Hepatic stellate cell (primary cell): ENCODE measurements at regions not wholly inside any gene's neighbourhood (a gene's known extent, or its start where the extent isn't known, plus 50 kb on each side); places are given as distances from the start of the nearest gene placed in this dataset.

Experiments
- DNase-seq: peaks from one replicate; pipeline ENCODE4 v3.0.0; 2011; ENCODE audit warnings: low spot score

DNA sequence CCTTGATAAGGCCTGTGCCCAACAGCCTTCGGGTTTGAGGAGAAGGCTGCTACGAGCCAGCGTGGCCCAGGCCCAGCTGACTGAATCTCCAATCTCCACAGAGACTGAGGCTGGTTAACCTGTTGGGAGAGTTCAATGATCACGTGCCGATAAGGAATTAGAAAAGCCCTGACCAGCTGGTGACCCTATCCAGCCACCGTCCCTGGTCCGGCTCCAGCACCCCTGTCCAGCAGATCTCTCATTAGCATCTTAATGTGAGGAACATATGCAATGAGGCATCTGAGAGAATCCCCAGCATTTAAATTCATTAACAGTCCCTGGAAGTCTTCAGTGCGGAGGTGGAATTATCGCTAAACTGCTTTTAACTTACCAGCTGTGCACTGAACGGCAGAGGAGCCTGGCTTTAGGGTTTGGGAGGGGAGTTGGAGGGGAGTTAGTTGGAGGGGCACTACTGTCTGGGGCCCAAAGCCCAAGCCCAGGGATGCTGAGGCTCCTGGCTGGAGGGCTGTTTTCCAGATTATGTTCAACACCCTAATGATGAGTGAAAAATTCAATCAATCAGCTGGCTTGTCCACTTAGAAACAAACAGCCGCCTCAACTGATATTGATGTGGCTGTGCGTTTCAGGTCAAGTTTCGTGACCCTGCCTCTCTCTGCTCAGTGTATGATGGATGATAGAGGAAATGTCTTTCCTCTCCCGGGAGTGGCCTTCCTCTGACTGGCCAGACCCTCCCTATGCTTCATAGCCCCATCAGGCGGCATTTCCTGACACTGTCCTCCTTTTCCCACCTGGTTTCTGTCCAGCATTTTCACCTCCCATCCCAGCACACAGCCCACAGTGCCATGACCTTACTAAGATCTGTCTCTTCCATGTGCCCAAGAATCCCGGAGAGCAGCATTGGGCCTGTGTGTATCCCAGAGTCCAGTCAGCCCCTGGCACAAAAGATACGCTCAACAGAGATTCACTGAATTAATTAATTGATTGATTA lies 184.5 kb downstream of the CCT6B start:
- no peak for DNase-seq

GRCh38 chr17:34773036-34773435 lies 188.2 kb downstream of the CCT6B start:
- DNase-seq, result no peak

DNA sequence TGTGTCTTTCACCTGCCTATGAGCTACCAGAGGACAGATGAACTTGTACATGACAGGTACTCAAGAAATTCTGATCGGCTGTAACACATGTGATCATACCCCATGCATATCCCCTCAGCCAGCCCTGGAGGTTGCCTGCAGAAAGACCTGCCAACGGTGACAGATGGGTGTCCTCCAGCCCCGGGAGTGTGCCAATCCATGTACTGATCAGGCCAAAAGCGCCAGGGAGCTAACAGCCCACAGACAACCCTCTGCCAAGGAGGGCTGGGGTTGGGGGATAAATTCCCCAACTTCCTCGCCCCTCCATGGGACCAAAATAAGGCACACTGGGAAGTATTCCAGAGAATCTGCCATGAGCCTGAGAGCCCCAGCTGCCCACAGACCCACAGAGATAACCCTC lies 189.4 kb downstream of the CCT6B start:
- DNase-seq, result no peak

GRCh38 chr17:34770586-34770985 lies 190.7 kb downstream of the CCT6B start:
- DNase-seq, result no peak

GRCh38 chr17:34769899-34770298 lies 190.5 kb downstream of the TMEM132E start:
- DNase-seq, result no peak

DNA sequence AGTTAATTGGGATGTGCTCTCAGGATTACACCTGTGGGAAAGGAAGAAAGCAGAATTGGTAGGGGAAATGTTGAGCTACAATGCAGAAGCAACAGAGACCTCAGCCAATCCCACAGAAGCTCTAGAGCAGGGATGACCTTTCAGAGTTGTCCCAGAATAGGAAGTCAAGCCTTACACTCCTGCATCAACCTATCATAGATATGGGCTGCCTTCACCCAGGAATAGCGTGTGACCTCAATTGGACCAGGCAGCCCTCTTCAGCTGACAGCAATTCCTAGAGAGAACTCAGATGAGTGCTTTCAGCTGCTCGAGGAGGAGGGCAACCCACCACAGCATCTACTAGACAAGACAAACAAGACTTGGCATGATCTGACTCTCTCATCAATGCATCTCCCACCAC lies 189.7 kb downstream of the TMEM132E start:
- no peak for DNase-seq

- no peak for DNase-seq
Observed at GRCh38 chr17:34765291-34765690, 185.9 kb downstream of the TMEM132E start.

- no peak for DNase-seq
Observed at GRCh38 chr17:34764716-34765115, 185.3 kb downstream of the TMEM132E start.

DNA sequence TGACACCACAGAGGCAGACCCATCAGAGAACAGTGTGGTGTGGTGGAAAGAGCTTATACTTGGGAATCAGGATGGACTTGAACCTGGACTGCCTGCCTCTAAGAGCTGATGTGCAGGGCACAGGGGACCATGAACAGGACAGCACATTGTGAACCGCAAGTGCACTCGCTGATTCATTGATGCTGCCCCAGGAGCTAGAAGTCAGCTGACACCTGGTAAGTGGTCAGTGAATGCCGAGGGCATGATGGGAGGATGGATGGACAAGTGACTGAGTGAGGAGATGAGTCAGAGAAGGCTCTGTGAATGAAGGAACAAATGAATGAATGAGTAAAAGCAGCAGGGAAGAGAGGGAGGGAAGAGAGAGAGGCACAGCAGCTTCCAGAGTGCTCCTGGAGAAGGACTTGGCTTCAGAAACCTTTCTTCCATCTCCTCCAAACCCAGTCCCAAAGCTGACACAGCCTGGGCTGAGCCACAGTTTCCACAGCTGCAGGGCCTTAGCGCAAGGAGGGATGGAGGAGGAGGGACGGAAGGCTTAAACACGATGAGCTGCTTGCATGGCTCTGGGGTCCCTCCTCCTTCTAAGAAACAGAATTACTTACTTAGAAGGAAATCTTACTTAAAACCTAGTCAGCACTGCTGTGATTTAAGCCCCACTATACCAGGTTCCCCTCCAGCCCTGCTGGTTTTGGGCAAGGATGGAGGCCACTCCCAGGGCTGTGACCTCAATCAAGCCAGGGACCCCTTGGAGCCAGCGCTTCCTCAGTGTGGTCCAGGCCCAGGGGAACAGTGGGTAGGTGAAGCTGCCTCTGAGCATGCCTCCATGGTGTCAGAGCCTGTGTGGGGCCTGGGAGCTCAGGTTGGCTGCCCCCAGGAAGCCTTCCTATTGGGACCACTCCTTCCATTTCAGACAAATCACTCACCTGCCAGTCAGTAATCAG lies 184.6 kb downstream of the TMEM132E start:
- DNase-seq, result no peak

DNA sequence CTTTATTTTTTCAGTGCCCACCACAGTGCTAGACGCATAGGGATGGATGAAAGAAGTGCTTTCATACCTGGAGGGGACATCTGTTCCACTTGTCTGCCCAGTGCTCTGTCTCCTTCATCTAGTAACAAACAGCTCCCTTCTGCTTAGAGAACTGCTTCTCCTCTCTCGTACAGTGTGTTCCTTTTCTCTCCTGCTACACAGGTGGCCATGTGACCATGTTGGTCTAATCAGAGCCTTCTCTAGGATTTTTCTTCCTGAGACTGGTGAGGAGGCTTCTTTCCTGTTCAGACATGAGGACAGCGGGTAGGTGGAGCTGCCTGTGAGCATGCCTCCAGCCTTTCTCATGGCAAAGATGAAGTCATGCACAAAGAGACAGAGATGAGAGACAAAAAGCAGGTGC lies 182.7 kb downstream of the TMEM132E start:
- no peak for DNase-seq

- DNase-seq, result no peak
Observed at GRCh38 chr17:34761646-34762045, 182.3 kb downstream of the TMEM132E start.

DNA sequence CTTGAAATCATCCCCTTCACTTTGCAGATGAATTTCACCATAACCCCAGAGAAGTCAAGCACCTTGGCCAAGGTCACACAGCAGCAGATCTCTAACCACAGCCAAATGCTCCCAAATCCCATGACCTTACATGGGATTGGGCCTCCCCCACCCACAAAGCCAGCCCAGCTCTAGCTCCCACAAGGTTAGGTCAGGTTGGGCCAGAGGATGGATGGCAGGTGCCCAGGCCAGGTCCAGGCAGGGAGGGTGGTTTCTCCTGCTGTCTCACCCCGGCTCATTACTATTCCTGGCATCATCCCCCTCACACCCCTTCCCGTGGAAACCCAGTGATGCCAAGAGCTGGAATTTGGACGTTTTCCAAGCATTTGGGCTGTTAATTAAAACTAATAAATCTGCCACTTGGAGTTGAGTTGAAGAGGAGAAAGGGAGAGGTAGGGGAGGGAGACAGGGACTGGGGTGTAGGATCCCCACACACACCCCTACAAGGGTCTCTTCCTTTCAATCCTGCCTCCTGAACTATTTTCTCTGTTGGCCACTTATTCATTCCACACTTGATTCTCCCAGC lies 181.6 kb downstream of the TMEM132E start:
- DNase-seq, result no peak

DNA sequence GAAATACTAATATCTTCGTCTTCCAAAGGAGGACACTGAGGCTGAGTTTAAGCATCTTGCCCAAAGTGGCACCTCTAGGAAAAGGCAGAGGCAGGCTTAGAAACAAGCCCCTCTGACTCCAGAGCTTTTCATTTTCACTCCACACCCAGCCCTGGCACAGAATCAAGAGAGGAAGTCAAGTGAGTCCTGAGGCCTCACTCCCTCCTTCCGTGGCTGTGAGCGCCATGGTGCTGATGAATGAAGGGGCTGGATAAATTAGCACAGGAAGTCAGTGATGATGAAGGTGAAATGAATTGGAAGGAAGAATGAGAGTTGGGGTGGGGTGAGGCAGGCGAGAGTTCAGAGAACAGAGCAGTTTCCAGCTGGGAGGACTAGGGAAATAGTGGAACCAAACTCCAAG lies 179.3 kb downstream of the TMEM132E start:
- DNase-seq, result no peak

DNA sequence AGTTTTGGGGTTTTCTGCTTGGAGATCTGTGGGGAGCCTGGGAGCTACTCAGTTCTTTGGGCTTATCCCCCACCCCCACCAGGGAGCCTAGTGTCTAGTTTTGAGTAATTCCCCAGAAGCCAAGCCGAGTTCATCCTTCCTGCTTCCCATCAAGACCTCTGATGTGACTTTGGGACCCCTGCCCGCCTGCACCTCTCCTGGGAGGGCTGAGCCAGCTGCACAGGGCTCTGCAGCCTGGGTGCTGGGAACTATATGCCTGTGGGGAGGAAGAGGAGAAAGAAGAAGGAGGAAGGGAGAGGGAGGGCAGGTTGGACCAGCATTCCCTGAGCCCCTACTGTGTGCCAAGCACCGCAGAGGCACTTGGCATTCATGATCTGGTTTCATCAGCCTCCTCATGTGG lies 178.9 kb downstream of the TMEM132E start:
- DNase-seq, result no peak

DNA sequence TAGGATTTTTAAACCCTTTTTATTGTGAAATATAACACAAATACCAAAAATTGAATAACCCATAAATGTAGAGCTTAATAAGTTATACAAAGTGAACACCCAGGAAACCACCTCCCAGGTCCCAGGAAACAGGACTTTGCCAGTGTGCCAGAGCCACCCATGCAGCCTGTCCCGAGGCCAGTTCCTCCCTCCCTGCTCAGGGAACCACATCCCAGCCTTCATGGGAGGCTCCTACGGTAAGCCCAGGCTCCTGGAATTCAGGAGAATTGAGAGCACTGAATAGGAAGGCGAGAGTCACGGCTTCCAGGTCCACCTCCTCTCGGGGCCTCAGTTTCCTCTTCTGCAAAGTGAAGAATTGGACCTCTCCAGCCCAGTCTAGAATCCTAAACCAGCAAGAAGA lies 178.2 kb downstream of the TMEM132E start:
- no peak for DNase-seq

DNA sequence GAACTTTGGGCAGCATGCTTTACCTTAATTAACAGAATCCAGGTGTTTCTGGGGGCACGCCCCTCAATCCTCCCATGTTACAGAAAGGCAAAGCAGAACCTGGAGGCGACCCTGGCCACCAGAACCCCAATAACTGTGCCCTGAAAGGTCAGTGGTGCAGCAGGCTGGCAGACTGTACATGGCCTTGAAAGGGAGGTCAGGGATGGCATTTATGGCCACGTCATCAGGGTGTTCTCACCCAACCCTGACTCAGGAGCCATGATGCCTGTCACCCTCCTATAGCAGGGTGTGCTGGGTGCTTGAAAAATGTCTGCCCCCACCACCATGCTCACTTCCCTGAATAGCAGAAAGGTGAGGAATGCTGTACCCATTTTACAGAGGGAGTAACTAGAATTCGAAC lies 177.7 kb downstream of the TMEM132E start:
- DNase-seq, result no peak

DNA sequence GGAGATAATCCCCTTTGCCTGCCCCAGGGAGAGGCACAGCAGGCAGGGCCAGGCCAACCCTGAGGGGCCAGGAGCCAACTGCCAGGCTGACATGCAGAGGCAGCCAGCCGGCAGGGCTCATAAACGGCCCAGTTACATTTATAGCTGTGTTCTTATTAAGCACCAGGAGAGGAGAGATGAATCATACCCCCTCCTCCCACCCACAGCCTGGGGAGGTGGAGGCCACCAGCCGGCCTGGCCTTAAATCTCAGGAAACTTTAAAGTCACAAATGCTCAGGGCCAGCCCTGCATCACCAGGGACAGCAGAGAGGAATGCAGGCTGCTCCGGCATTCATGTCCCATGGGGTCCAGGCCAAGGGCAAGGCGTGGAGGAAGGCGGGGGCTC lies 177.2 kb downstream of the TMEM132E start:
- DNase-seq, result peak; percentile 14

- DNase-seq, result no peak
Observed at GRCh38 chr17:34755981-34756636, 176.7 kb downstream of the TMEM132E start.

- DNase-seq, result no peak
Observed at GRCh38 chr17:34755371-34755770, 176.0 kb downstream of the TMEM132E start.

DNA sequence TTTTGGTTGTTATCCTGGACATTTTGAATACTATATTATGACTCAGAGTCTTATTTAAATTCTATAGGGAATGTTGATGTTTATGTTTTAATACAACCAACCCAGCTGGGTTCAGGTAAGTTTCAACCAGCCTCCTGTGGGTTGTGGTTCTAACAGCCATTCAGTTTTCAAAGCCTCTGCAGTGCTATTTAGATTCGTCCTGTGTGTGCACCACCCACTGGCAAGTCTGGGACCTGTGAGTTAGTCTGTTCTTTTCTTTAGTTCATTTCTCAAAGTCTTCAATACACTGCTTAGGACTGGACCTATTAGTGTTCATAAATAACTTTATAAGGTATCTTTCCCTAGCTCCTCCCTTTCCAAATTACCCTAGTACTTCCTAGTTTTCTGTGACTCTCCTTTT lies 170.6 kb downstream of the TMEM132E start:
- no peak for DNase-seq

DNA sequence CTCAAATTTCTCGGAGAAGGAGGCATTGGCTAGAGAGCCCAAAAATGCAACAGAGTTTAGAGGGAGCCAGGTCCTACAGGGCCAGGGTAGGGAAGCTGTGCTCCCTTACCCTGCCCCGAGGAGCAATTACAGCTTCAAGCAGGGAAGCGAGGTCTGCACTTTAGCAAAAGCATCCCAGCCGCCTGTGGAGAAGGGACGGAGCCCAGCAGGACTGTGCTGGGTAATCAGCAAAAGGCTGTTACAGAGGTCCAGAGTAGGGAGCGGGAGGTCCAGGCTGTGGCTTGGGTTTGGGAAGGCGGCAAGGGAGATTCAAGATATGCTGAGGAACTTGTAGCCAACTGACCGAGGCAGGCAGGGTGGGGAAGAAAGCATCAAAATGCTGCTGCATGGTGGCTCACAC lies 162.6 kb downstream of the TMEM132E start:
- DNase-seq, result no peak
